CD4-positive, alpha-beta T cell treated with Interferon alpha-2 for 1 hour (primary cell): ENCODE measurements at regions not wholly inside any gene's neighbourhood (a gene's known extent, or its start where the extent isn't known, plus 50 kb on each side); places are given as distances from the start of the nearest gene placed in this dataset.
"Not testable (repeated sequence)": the region's sequence is repeated elsewhere in the genome, so short reads cannot be mapped to it uniquely, and the experiment has no call there.

ENCODE experiments used
- DNase-seq, 2 donors: peaks; one replicate each; pipeline ENCODE4 v3.0.0-alpha.2; 2020 to 2022

DNA sequence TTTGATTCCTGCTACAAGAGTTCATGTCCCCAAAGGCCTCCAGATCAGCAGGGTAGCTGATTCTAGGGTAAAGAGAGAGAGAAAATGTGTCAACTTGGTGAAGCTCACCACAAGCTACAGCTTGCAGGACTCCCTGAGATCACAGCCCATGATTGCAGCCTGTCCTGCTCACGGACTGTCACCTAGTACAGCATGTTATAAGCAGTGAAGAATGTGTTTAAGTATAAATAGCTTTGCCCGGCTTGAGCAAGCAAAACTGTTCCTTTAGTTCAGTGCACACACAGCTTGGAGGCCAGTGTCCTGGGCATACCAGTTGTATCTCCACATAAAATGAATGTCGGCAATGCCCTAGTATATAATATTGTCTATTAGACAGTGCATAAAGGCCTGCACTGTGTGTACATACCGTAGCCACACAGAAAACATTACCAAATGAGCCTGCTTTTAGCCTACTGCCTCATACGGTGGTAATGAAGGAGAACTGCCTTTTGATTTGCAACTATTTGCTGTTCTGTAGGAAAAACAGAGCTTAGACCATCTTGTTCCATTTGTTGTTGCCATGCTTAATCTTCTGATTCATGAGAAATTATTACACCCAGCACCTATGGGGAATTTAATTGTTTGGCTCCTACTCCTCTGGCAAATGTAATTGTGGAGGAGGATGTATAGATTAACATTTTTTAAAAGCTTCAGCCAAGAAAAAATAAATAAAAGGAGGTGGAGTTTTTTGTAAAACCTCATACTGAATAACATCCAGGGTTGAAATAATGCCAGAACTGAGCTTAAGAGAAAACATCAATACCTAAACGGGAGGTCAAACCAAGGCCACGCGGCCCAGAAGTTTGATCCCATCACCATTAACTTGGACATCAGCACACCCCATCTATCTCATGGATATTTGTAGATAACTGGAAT lies 108.1 kb upstream of the G2E3 start:
- DNase-seq, result no peak

- no peak for DNase-seq
These were observed 102.7 kb upstream of the G2E3 start for GRCh38 chr14:30456296-30456695.

DNA sequence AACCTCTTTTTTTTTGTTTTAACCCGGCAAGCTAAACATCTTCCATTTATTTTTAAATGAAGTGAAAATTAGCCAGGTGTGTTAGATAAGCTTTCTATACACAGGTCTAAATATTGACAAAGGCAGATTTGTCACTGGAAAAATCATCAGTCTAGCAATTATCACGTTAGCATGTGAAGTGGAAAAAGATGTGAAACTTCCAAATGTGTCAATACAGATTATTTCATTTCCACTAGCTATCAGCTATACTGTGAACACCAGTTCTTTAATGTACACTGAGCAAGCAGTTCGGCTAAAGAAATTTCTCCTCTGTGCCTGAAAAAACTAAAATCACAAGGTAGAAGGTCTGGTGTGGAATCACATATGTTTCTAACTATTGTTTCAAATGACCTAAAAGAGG lies 96.6 kb upstream of the G2E3 start:
- DNase-seq, result no peak

DNA sequence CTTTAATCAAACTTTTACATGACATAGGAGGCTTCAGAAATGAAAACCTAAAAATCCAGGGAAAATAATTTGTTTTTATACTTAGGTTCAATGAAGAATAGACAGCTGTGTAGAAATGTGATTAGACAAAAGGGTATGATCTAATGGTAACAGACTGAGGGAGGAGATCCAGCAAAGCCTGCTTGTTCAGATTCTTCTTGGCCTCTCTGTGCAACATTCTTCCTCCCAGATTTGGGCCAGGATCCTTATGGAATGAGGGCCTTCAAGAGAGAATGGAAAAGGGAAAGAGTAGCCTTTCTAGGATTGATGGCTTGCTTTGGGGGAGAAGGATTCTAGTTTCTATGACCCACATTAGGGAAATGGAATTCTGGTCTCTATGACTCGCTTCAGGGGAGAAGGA lies 94.5 kb upstream of the G2E3 start:
- DNase-seq, result no peak

DNA sequence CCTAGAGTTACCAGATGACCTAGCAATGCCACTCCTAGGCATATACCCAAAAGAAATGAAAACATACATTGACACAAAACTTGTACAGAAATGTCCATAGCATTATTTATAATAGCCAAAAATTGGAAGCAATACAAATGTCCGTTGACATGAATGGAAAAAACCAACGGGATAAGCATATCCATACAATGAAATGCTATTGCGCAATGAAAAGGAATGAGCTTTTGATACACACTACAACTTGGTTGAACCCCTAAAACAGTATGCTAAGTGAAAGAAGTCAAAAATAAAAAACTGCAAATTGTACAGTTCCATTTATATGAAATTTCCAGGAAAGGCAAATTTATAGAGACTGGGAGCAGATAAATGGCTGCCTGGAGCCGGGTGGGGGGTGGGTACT lies 90.6 kb upstream of the G2E3 start:
- DNase-seq, result no peak

DNA sequence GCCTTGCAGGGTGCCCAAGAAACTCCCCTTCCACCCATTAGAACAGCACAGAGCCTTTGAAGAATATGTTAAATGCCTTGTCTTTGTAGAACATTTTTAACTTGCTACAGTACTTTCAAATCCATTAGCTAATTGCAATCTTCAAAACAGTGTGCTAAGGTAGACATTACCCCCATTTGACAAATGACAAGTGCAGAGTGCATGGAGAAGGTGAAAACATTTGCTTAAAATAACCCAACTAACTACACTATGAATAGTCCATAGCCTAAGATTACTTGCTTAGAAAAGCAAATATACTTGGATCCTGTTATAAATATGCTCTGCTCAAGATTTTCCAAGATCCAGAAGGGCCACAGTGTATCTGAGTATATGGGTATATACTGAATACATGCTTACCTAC lies 87.0 kb upstream of the G2E3 start:
- no peak for DNase-seq

DNA sequence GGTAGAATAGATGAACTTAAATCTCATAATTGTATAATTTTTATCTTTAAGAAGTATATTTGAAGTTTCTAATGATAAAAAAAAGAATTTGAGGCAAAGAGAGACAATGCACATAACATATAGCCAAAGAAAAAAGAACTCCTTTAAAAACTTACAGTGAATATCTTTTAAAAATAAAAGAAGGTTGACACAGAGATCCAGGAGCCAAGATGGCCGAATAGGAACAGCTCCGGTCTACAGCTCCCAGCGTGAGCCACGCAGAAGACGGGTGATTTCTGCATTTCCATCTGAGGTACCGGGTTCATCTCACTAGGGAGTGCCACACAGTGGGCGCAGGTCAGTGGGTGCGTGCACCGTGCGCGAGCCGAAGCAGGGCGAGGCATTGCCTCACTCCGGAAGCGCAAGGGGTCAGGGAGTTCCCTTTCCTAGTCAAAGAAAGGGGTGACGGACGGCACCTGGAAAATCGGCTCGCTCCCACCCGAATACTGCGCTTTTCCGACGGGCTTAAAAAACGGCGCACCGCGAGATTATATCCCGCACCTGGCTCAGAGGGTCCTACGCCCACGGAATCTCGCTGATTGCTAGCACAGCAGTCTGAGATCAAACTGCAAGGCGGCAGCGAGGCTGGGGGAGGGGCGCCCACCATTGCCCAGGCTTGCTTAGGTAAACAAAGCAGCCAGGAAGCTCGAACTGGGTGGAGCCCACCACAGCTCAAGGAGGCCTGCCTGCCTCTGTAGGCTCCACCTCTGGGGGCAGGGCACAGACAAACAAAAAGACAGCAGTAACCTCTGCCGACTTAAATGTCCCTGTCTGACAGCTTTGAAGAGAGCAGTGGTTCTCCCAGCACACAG lies 84.9 kb upstream of the G2E3 start:
- not testable (repeated sequence) for DNase-seq

- DNase-seq, result no peak
These were observed 76.7 kb upstream of the G2E3 start for GRCh38 chr14:30482276-30482675.

GRCh38 chr14:30484201-30484600 lies 74.8 kb upstream of the G2E3 start:
- DNase-seq, result no peak

GRCh38 chr14:30484976-30485375 lies 74.0 kb upstream of the G2E3 start:
- DNase-seq, result no peak

- DNase-seq, result no peak
These were observed 62.1 kb upstream of the G2E3 start for GRCh38 chr14:30496852-30497251.

DNA sequence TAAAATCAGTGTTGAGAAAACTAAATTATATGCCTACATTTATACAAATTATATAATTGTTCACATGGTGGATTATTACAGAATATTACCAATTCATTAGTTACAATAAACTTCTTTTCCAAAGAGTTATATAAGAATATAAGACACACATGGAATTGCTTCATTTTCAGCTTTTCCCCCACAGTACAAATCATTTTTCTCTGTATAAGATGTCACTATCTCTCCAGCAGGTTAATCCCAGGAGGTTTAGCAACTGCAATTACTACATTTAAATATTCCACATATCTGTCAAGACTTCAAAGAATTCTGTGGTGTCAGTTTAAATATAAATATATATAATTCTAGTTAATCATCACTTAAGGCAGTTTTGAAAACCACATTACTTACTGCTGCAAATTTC lies 59.6 kb upstream of the G2E3 start:
- DNase-seq, result no peak

DNA sequence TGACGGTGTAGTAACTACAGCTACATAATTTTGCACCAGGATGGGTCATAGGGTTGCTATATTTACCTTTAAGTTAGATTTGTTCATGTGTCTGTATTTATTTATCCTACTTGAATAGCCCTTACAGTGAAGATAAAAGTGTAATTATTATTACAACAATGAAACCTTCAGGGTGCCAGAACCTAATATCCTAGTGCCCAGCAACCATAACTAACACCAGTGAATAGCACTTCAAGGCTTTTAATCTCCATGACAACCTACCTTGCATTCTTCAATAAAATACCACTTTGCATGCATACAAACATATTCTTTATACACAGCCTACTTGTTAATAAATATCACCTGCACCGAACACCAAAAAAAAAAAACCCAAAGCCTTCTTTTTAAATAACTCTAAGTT lies 58.7 kb upstream of the G2E3 start:
- DNase-seq, result no peak

GRCh38 chr14:30507209-30507608 lies 51.7 kb upstream of the G2E3 start:
- no peak for DNase-seq
